Sigmoid colon (tissue), 3 donors: ENCODE measurements at regions not wholly inside any gene's neighbourhood (a gene's known extent, or its start where the extent isn't known, plus 50 kb on each side); places are given as distances from the start of the nearest gene placed in this dataset.

Source experiments
- CTCF ChIP-seq, 4 experiments: fragments of 450-650 bp in 3 of 4; fragments of 200-600 bp in 1 of 4; IDR thresholded peaks; one replicate each; pipeline ENCODE4 v1.5.1; 2016 to 2019; ENCODE audit warnings: antibody characterized with exemption in 4 of 4, mild to moderate bottlenecking in 3 of 4, moderate library complexity in 2 of 4
- POLR2A ChIP-seq, 2 donors: fragments of 450-650 bp; IDR thresholded peaks; one replicate each; pipeline ENCODE4 v1.6.1; 2016; ENCODE audit warnings: antibody characterized with exemption in 2 of 2, mild to moderate bottlenecking in 2 of 2, moderate library complexity in 2 of 2

DNA sequence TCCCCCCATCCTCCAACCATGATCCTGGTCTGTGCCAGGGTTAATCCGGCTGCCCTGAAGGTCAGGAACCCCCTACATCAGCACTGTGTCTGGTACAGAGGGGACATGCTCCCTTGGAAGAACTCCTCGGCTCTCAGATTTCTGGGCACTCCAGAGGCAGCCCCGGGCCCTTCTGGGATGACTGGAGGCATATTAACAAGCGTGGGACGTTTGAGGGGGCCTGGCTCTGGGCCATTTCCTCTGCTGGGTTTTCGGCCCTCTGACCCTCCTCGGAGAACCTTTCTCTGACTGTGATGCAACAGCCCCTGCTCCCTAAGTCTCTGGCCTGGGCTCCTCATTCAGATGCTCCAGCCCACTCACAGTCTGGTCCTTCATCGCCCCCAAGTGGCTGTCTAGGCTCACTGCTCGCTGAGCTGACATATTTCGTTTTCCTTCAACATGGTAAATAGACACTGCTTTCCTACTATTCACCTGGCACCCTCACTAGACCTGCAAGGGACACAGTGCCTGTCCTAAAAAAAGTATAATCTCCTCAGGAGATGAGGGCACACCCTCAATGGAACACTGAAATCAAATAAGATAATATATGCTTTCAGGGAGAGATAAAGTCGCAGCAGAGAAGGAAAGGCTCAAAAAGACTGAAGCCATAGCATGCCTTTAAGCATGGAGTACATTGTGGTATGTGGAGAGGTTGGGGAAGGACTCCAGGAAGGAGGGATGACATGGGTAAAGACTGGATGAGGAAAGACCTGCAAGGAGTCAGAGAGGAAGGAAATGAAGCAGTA is 404.7 kb upstream of the TRPC7 start:
- TF ChIP-seq POLR2A (IDR thresholded peaks at IDR 0.05) = no peak
- TF ChIP-seq CTCF (IDR thresholded peaks at IDR 0.05) = peak; percentile 23 to 74 (median 68)
